Keratinocyte (primary cell): ENCODE measurements at regions not wholly inside any gene's neighbourhood (a gene's known extent, or its start where the extent isn't known, plus 50 kb on each side); places are given as distances from the start of the nearest gene placed in this dataset.

ENCODE experiments used
- CTCF ChIP-seq, 3 experiments: IDR thresholded peaks in 1 of 3; conservative IDR thresholded peaks in 1 of 3; optimal IDR thresholded peaks in 1 of 3; 2 replicates in 2 of 3; 3 replicates in 1 of 3; pipeline versions ENCODE3 to v1.5.1; 2011; ENCODE audit warnings: low read length in 3 of 3, mild to moderate bottlenecking in 3 of 3, moderate library complexity in 2 of 3, control low read depth in 1 of 3, inconsistent platforms in 1 of 3; ENCODE audit not compliant: insufficient read depth in 2 of 3; ENCODE audit errors: extremely low read depth in 1 of 3
- EZH2 ChIP-seq: IDR thresholded peaks from one replicate; pipeline ENCODE4 v1.6.1; 2012; ENCODE audit warnings: inconsistent platforms, mild to moderate bottlenecking, low read length, moderate library complexity

- TF ChIP-seq EZH2 = no peak
- TF ChIP-seq CTCF (optimal IDR thresholded peaks at IDR 0.05 in 1 of 3, IDR thresholded peaks at IDR 0.05 in 1 of 3, conservative IDR thresholded peaks at IDR 0.05 in 1 of 3; ENCODE audit: extremely low read depth in 1 of 3, insufficient read depth in 2 of 3, low read length in 3 of 3) = no peak
These were observed 1404.3 kb upstream of the MIR17HG start for GRCh38 chr13:89943139-89943538.
